T-helper 2 cell (primary cell): ENCODE measurements at regions not wholly inside any gene's neighbourhood (a gene's known extent, or its start where the extent isn't known, plus 50 kb on each side); places are given as distances from the start of the nearest gene placed in this dataset.
"Not testable (repeated sequence)": the region's sequence is repeated elsewhere in the genome, so short reads cannot be mapped to it uniquely, and the experiment has no call there.

ENCODE experiments used
- DNase-seq, 5 experiments: peaks; one replicate each; pipeline versions ENCODE4 v3.0.0 to v3.0.0-alpha.2; 2012 to 2022

GRCh38 chr5:8730194-8730593, 815.7 kb downstream of the SEMA5A start:
- no peak for DNase-seq

- not testable (repeated sequence) for DNase-seq
Measured at GRCh38 chr5:8731110-8731509, 814.8 kb downstream of the SEMA5A start.

GRCh38 chr5:8740595-8740994, 805.3 kb downstream of the SEMA5A start:
- DNase-seq: no peak

- no peak for DNase-seq
Measured at GRCh38 chr5:8749556-8749955, 796.3 kb downstream of the SEMA5A start.

GRCh38 chr5:8750100-8750499, 795.8 kb downstream of the SEMA5A start:
- no peak for DNase-seq

- no peak for DNase-seq
Measured at GRCh38 chr5:8751971-8752370, 793.9 kb downstream of the SEMA5A start.

- DNase-seq: no peak
Measured at GRCh38 chr5:8752595-8752994, 793.3 kb downstream of the SEMA5A start.

GRCh38 chr5:8756498-8757084, 789.3 kb downstream of the SEMA5A start:
- peak in 1 of 5 experiments; percentile 12 for DNase-seq

- no peak for DNase-seq
Measured at GRCh38 chr5:8765886-8766285, 780.0 kb downstream of the SEMA5A start.

GRCh38 chr5:8766448-8766847, 779.4 kb downstream of the SEMA5A start:
- no peak for DNase-seq

- DNase-seq: no peak
Measured at GRCh38 chr5:8767111-8767510, 778.8 kb downstream of the SEMA5A start.

- DNase-seq: no peak
Measured at GRCh38 chr5:8767746-8768145, 778.1 kb downstream of the SEMA5A start.

GRCh38 chr5:8769631-8770030, 776.2 kb downstream of the SEMA5A start:
- no peak for DNase-seq

- no peak for DNase-seq
Measured at GRCh38 chr5:8770431-8770830, 775.4 kb downstream of the SEMA5A start.

GRCh38 chr5:8773046-8773615, 772.7 kb downstream of the SEMA5A start:
- DNase-seq: no peak

- DNase-seq: no peak
Measured at GRCh38 chr5:8784692-8785091, 761.2 kb downstream of the SEMA5A start.

- DNase-seq: no peak
Measured at GRCh38 chr5:8788246-8788645, 757.6 kb downstream of the SEMA5A start.

GRCh38 chr5:8805653-8806052, 740.2 kb downstream of the SEMA5A start:
- no peak for DNase-seq

GRCh38 chr5:8807636-8808035, 738.2 kb downstream of the SEMA5A start:
- no peak for DNase-seq

GRCh38 chr5:8811581-8811980, 734.3 kb downstream of the SEMA5A start:
- DNase-seq: no peak

GRCh38 chr5:8813180-8813579, 732.7 kb downstream of the SEMA5A start:
- no peak for DNase-seq

GRCh38 chr5:8814105-8814504, 731.8 kb downstream of the SEMA5A start:
- DNase-seq: no peak

GRCh38 chr5:8824371-8824770, 721.5 kb downstream of the SEMA5A start:
- DNase-seq: no peak

- no peak for DNase-seq
Measured at GRCh38 chr5:8825139-8825757, 720.6 kb downstream of the SEMA5A start.

GRCh38 chr5:8826508-8826907, 719.4 kb downstream of the SEMA5A start:
- no peak for DNase-seq
